Aorta (tissue), 5 donors: ENCODE measurements at regions not wholly inside any gene's neighbourhood (a gene's known extent, or its start where the extent isn't known, plus 50 kb on each side); places are given as distances from the start of the nearest gene placed in this dataset.
"Not testable (repeated sequence)": the region's sequence is repeated elsewhere in the genome, so short reads cannot be mapped to it uniquely, and the experiment has no call there.

Source experiments
- ATAC-seq: fragments of 200-7000 bp; cut with Tn5 transposase; one replicate; pipeline ENCODE4 v1.9.1; 2022; ENCODE audit warnings: moderate library complexity; ENCODE audit not compliant: low FRiP score
- DNase-seq, 2 donors: peaks; one replicate each; pipeline ENCODE4 v3.0.0-alpha.2; 2020
- H3K27ac ChIP-seq, 2 donors: one replicate each; pipeline ENCODE4 v1.5.1; 2013; ENCODE audit warnings: low read length in 2 of 2, mild to moderate bottlenecking in 2 of 2, moderate library complexity in 2 of 2, control low read depth in 1 of 2, inconsistent platforms in 1 of 2, low read depth in 1 of 2
- H3K27me3 ChIP-seq, 2 donors: one replicate each; pipeline ENCODE4 v1.6.1; 2013; ENCODE audit warnings: control low read depth in 1 of 2, low read length in 1 of 2, mild to moderate bottlenecking in 1 of 2, moderate library complexity in 1 of 2; ENCODE audit not compliant: insufficient read depth in 2 of 2, control insufficient read depth in 1 of 2
- H3K36me3 ChIP-seq, 2 donors: one replicate each; pipeline ENCODE4 v1.6.1; 2013; ENCODE audit warnings: control low read depth in 1 of 2, low read length in 1 of 2, mild to moderate bottlenecking in 1 of 2; ENCODE audit not compliant: insufficient read depth in 2 of 2, control insufficient read depth in 1 of 2
- H3K4me1 ChIP-seq, 2 donors: one replicate each; pipeline ENCODE4 v1.6.1; 2013; ENCODE audit warnings: low read length in 2 of 2, control low read depth in 1 of 2, mild to moderate bottlenecking in 1 of 2, moderate library complexity in 1 of 2; ENCODE audit not compliant: insufficient read depth in 2 of 2, control insufficient read depth in 1 of 2
- H3K4me3 ChIP-seq, 2 donors: one replicate each; pipeline ENCODE4 v1.5.1; 2013; ENCODE audit warnings: low read length in 2 of 2, control low read depth in 1 of 2, mild to moderate bottlenecking in 1 of 2
- H3K9me3 ChIP-seq: one replicate; pipeline ENCODE4 v1.6.1; 2013; ENCODE audit warnings: mild to moderate bottlenecking, low read length; ENCODE audit not compliant: control insufficient read depth
- WGBS, 2 donors: extraction: QIAGEN DNeasy Blood & Tissue Kit; methylation state at CpG; one replicate each; pipeline ENCODE4 v1.1.7; 2013; 5-methylcytosine and 5-hydroxymethylcytosine counted together
- intact Hi-C, 2 donors: fragments of 100-400 bp; cut with DNase I; formaldehyde crosslinking; loops; one replicate each; pipeline versions ENCODE4 v1.14.2 to v1.15.0; 2022
- donor health status: healthy with polysubstance abuse.
- donor health status: Bipolar disorder and iron deficiency.
- donor health status: DM: no; HTN: no; CAD: no.
- donor health status: DM: no; HTN: no; CAD: no.
- donor health status: DM: yes; HTN: yes; CAD: no.

- 70 to 74% methylated on average over 5 of the region's 5 CpGs for WGBS, 2 donors
- H3K27ac ChIP-seq, result no peak overlapping the region
- no peak for ATAC-seq
Measured at GRCh38 chr2:5007596-5007995, 684.6 kb upstream of the SOX11 start.

DNA sequence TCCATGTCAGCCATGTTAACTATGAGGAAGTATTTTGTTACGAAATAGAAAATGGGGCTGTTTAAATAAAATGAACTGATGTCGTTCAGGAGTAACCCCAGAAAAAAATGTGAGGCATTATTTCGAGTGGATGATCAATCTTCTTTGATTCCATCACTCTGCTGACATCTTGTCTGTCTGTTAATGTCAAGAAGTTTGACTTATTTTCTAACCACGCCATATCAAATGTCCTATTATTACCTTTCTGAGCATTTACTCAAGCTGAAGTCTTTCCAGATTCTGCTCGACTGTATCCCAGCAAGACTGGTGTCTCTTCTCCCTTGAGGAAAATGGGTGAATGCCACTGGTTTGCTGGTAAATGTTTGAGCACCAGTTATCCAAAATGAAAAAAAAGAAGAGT is 672.9 kb upstream of the SOX11 start:
- H3K4me1 ChIP-seq, result no peaks in the 10 kb centered on the region
- DNase-seq (no peak), ATAC-seq (no peak)
- no peak overlapping the region for H3K4me3 ChIP-seq
- H3K27me3 ChIP-seq, result no peaks in the 10 kb centered on the region
- H3K36me3 ChIP-seq, result no peaks in the 10 kb centered on the region
- 66 to 74% methylated on average over 5 of the region's 5 CpGs for WGBS, 2 donors
- H3K27ac ChIP-seq, result no peak overlapping the region
- intact Hi-C loops, result no loop called here
- no peaks in the 10 kb centered on the region for H3K9me3 ChIP-seq

More at GRCh38 chr2:5007596-5007995, 684.6 kb upstream of the SOX11 start:
- H3K36me3 ChIP-seq, result no peaks in the 10 kb centered on the region
- no peaks in the 10 kb centered on the region for H3K9me3 ChIP-seq
- H3K27me3 ChIP-seq, result no peaks in the 10 kb centered on the region
- intact Hi-C loops, result no loop called here
- H3K4me3 ChIP-seq, result no peak overlapping the region
- H3K4me1 ChIP-seq, result no peaks in the 10 kb centered on the region
- no peak for DNase-seq

- no peak for ATAC-seq
- no peaks in the 10 kb centered on the region for H3K4me1 ChIP-seq
- no peak overlapping the region for H3K4me3 ChIP-seq
- intact Hi-C loops, result no loop called here
- WGBS, 2 donors, result 46 to 55% methylated on average over 8 of the region's 8 CpGs
- H3K36me3 ChIP-seq, result no peaks in the 10 kb centered on the region
- no peak for DNase-seq
- no peak overlapping the region for H3K27ac ChIP-seq
- no peaks in the 10 kb centered on the region for H3K27me3 ChIP-seq
- no peaks in the 10 kb centered on the region for H3K9me3 ChIP-seq
Measured at GRCh38 chr2:5020116-5020875, 671.9 kb upstream of the SOX11 start.

DNA sequence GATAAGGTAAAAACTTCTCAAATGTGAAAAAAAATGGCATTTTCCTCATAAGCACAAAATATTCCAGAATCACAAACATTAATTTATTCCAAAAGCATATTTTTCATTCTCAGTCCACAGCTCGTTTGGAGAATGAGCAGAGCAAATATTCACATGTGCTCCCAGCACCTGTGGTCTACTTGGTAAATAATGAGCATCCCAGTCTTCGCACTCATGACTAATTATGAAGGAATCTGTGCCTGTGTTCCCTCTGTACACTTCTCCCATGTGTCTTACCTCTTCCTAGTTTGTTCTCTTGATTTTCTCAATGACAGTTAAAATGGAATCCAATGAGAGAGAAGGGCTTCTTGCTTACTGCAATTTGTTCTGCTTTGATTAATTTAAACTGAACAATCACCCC is 671.0 kb upstream of the SOX11 start:
- no peaks in the 10 kb centered on the region for H3K36me3 ChIP-seq
- WGBS, 2 donors, result 58 to 63% methylated on average over 2 of the region's 2 CpGs
- H3K27ac ChIP-seq, result no peak overlapping the region
- H3K4me1 ChIP-seq, result no peaks in the 10 kb centered on the region
- no peak for ATAC-seq
- H3K27me3 ChIP-seq, result no peaks in the 10 kb centered on the region
- intact Hi-C loops, result no loop called here
- H3K4me3 ChIP-seq, result no peak overlapping the region
- no peaks in the 10 kb centered on the region for H3K9me3 ChIP-seq
- DNase-seq, result no peak

GRCh38 chr2:5022061-5022460 is 670.1 kb upstream of the SOX11 start:
- 98 to 99% methylated on average over 3 of the region's 3 CpGs for WGBS, 2 donors
- H3K9me3 ChIP-seq, result no peaks in the 10 kb centered on the region

DNA sequence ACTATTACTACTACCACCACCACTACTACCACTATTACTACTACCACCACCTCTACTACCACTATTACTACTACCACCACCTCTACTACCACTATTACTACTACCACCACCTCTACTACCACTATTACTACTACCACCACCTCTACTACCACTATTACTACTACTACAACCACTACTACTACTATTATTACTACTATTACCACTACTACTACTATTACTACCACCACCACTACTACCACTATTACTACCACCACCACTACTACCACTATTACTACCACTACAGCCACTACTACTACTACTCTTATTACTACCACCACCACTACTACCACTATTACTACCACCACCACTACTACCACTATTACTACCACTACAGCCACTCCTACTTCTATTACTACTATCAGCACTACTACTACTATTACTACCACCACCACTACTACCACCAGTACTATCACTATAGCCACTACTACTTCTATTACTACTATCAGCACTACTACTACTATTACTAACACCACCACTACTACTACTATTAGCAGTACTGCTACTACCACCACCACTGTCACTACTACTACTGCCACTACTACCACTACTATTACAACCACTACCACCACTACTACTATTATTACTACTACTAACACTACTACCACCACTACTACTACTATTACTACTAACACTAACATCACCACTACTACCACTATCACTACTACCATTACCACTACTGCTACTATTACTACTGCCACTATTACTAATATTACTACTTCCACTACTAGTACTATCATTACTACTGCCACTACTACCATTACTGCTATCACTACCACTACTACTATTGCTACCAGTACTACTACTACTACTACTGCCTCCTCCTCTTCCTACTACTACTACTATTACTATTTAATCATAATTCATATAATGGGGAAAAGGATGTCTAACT is 669.2 kb upstream of the SOX11 start:
- H3K36me3 ChIP-seq, ATAC-seq, H3K9me3 ChIP-seq, intact Hi-C loops, DNase-seq, H3K27ac ChIP-seq, H3K4me3 ChIP-seq, H3K4me1 ChIP-seq, H3K27me3 ChIP-seq: not testable (repeated sequence)

More at GRCh38 chr2:5022061-5022460, 670.1 kb upstream of the SOX11 start:
- no peak overlapping the region for H3K4me3 ChIP-seq
- DNase-seq (no peak), ATAC-seq (no peak)
- H3K4me1 ChIP-seq, result no peaks in the 10 kb centered on the region
- no peaks in the 10 kb centered on the region for H3K27me3 ChIP-seq
- intact Hi-C loops, result no loop called here
- no peaks in the 10 kb centered on the region for H3K36me3 ChIP-seq
- H3K27ac ChIP-seq, result no peak overlapping the region

DNA sequence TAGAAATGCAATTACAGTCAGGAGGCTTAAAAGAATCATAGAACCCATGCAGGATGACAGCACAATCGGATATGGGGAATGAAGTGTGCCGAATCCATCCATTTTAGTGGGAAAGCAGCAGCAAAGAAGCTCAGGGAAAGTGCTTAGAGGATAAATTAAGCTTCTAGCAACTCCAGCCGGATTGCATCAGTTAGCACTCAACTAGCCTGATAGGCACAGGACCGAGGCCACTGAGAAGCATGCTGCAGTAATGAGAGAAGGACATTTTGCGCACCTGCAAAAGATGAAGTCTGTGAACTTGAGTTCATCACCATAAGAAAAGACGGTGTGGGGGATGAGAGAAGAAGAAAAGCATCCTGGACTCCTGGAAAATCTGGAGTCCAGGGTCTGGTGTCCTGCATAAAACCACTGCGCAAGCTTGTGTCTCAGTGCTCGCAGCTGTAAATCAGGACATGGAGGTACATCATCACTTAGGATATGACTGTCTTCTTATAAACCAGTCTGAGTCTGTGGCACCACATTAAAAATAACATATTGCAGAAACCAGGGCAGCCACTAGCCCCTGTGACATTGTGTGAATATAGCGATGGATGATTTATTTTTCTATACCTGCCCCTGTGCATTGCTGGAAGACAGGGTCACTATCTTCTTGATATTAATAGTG is 665.5 kb upstream of the SOX11 start:
- H3K27me3 ChIP-seq, result no peaks in the 10 kb centered on the region
- H3K4me3 ChIP-seq, result no peak overlapping the region
- no peaks in the 10 kb centered on the region for H3K36me3 ChIP-seq
- ATAC-seq (no peak), DNase-seq (no peak)
- H3K4me1 ChIP-seq, result no peaks in the 10 kb centered on the region
- H3K9me3 ChIP-seq, result no peaks in the 10 kb centered on the region
- intact Hi-C loops, result no loop called here
- H3K27ac ChIP-seq, result no peak overlapping the region
- WGBS, 2 donors, result 76 to 84% methylated on average over 9 of the region's 9 CpGs

GRCh38 chr2:5035057-5035488 is 657.1 kb upstream of the SOX11 start:
- H3K27me3 ChIP-seq, result no peaks in the 10 kb centered on the region
- ATAC-seq, result no peak
- DNase-seq, result no peak
- WGBS, 2 donors, result 89 to 91% methylated on average over 6 of the region's 6 CpGs
- no peak overlapping the region for H3K27ac ChIP-seq
- H3K9me3 ChIP-seq, result peaks cover 2% of the 10 kb centered on the region
- H3K4me1 ChIP-seq, result no peaks in the 10 kb centered on the region
- intact Hi-C loops, result no loop called here
- H3K4me3 ChIP-seq, result no peak overlapping the region
- H3K36me3 ChIP-seq, result no peaks in the 10 kb centered on the region
